Activated naive CD8-positive, alpha-beta T cell treated with anti-CD3 and anti-CD28 coated beads, Interleukin-2, amount 50 U/mL, for 24 hours (primary cell): ENCODE measurements at regions not wholly inside any gene's neighbourhood (a gene's known extent, or its start where the extent isn't known, plus 50 kb on each side); places are given as distances from the start of the nearest gene placed in this dataset.

Experiments used
- ATAC-seq: fragments of 150-1000 bp; cut with Tn5 transposase; one replicate; pipeline ENCODE4 v1.10.0; 2021
- DNase-seq: peaks from one replicate; pipeline ENCODE4 v3.0.0; 2021
- H3K27ac Mint-ChIP-seq: one replicate; pipeline ENCODE4 v1.8.0; 2021; ENCODE audit warnings: mild to moderate bottlenecking, mixed read lengths
- H3K27me3 Mint-ChIP-seq: one replicate; pipeline ENCODE4 v1.8.0; 2021; ENCODE audit warnings: mixed read lengths
- H3K36me3 Mint-ChIP-seq: one replicate; pipeline ENCODE4 v1.8.0; 2021; ENCODE audit warnings: low read depth, mixed read lengths
- H3K4me1 Mint-ChIP-seq: one replicate; pipeline ENCODE4 v1.8.0; 2021; ENCODE audit warnings: mixed read lengths
- H3K4me3 Mint-ChIP-seq: one replicate; pipeline ENCODE4 v1.8.0; 2021; ENCODE audit warnings: mild to moderate bottlenecking, moderate library complexity, mixed read lengths
- H3K9me3 Mint-ChIP-seq: one replicate; pipeline ENCODE4 v1.8.0; 2021; ENCODE audit warnings: mixed read lengths

- Mint-ChIP-seq H3K9me3 (peaks cover 11% of the 10 kb centered on the region), H3K4me1 (no peaks in the 10 kb centered on the region), H3K27me3 (no peaks in the 10 kb centered on the region), H3K36me3 (no peaks in the 10 kb centered on the region), H3K27ac (no peak overlapping the region), H3K4me3 (no peak overlapping the region)
- DNase-seq (no peak), ATAC-seq (no peak)
Observed at GRCh38 chr14:82138431-82138830, 604.8 kb upstream of the SEL1L start.

DNA sequence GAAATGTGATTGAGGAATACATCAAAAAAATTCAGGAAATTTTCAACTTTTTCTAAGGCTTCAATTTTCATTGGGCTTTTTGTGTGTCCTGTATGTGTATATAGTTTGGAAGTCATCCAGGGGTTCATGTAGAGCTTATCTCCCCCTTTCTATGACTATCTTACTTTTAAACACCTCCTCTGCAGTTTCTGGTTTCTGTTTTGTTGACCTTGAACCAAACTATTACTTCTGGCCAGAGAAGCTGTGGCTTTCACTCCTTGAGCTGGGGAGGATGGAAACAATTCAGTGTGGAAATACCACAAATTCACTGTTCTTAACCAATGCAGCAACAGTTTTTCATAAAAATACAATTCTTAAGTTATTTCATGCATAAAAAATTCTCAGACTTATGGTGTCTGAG lies 613.2 kb upstream of the SEL1L start:
- no peak for ATAC-seq
- no peak for DNase-seq
- Mint-ChIP-seq H3K4me3 (no peak overlapping the region), H3K27ac (no peak overlapping the region), H3K9me3 (peaks cover 6% of the 10 kb centered on the region), H3K27me3 (no peaks in the 10 kb centered on the region), H3K4me1 (no peaks in the 10 kb centered on the region), H3K36me3 (no peaks in the 10 kb centered on the region)

DNA sequence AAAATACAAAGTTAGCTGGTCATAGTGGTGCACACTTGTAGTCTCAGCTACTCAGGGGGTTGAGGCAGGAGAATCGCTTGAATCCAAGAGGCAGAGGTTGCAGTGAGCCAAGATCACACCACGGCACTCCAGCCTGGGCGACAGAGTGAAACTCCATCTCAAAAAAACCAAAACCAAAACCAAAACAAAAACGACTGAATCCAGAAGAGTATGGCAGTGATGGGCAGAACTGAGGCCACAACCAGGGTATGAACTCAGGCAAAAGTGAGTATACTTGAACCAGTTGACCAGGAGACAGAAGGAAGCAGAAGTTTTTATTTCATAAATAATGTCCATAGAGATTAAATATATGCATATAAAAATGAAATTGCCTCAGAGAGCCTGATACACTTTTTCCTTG lies 620.0 kb upstream of the SEL1L start:
- Mint-ChIP-seq H3K9me3 (no peaks in the 10 kb centered on the region), H3K4me3 (no peak overlapping the region), H3K27ac (no peak overlapping the region), H3K4me1 (no peaks in the 10 kb centered on the region), H3K36me3 (no peaks in the 10 kb centered on the region), H3K27me3 (no peaks in the 10 kb centered on the region)
- no peak for DNase-seq
- ATAC-seq, result no peak

DNA sequence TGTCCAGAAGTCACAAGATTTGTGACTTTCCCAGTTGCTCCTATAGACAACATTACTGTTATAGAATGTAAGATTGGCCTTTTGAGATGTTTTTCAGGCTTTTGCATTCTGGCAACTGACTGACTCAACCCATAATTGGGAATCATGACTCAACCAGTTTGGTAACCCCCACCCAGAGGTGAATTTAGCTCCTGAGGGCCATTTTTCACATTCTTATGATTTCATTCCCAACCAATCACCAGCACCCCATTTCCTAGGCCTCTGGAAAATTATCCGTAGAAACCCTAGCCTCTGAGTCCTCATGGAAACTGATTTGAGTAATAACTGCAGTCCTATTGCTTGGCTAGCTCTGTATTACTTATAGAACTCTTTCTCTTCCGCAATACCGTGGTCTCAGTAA lies 626.0 kb upstream of the SEL1L start:
- H3K27me3 Mint-ChIP-seq, result no peaks in the 10 kb centered on the region
- H3K4me1 Mint-ChIP-seq, result no peaks in the 10 kb centered on the region
- no peaks in the 10 kb centered on the region for H3K36me3 Mint-ChIP-seq
- no peak for ATAC-seq
- no peak overlapping the region for H3K4me3 Mint-ChIP-seq
- H3K27ac Mint-ChIP-seq, result no peak overlapping the region
- DNase-seq, result no peak
- peaks cover 9% of the 10 kb centered on the region for H3K9me3 Mint-ChIP-seq

GRCh38 chr14:82180139-82180538 lies 646.5 kb upstream of the SEL1L start:
- no peaks in the 10 kb centered on the region for H3K36me3 Mint-ChIP-seq
- ATAC-seq, result no peak
- no peak overlapping the region for H3K4me3 Mint-ChIP-seq

DNA sequence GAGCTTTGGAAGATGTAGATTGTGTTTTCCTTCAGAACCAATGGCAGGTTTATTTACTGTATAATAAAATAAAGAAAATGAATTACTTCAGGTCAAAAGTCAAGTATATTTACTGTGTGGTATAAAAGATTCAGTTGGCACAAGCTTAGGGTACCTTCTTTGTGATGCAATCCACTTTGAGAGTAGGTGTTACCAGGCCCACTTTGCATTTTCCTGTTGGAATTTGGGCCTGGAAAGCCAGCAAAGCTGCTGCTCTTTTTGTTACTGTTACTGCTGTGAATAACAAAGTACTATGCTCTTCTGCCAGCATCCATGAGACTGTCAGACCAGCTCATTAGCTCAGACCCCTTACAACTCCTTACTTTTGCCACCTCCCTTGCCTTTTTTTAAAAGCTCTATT lies 649.0 kb upstream of the SEL1L start:
- H3K4me1 Mint-ChIP-seq, result no peaks in the 10 kb centered on the region
- DNase-seq (no peak), ATAC-seq (no peak)
- H3K4me3 Mint-ChIP-seq, result no peak overlapping the region
- no peaks in the 10 kb centered on the region for H3K36me3 Mint-ChIP-seq
- H3K9me3 Mint-ChIP-seq, result peaks cover 5% of the 10 kb centered on the region
- no peak overlapping the region for H3K27ac Mint-ChIP-seq
- no peaks in the 10 kb centered on the region for H3K27me3 Mint-ChIP-seq

More at GRCh38 chr14:82180139-82180538, 646.5 kb upstream of the SEL1L start:
- Mint-ChIP-seq H3K9me3 (peaks cover 9% of the 10 kb centered on the region), H3K4me1 (no peaks in the 10 kb centered on the region), H3K27me3 (no peaks in the 10 kb centered on the region), H3K27ac (no peak overlapping the region)
- DNase-seq, result no peak

DNA sequence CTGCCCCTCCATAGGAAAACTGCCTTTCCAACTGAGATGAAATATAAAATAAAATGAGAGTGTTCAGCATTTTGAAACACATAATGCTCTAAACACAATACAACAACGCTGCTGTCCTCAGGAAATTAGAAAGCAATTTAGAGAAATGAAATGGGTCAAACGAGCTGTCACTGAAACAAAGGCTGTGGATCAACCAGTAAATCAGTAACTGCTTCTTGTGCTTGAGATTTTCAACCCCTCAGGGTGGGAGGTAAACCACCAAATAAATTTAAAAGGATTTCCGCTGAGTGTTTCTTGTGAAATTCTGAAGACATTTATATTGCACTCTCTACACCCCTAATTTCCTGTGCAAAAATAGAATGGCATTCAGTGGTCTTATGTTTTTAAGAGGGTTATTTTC lies 657.1 kb upstream of the SEL1L start:
- no peaks in the 10 kb centered on the region for H3K27me3 Mint-ChIP-seq
- no peaks in the 10 kb centered on the region for H3K36me3 Mint-ChIP-seq
- ATAC-seq (no peak), DNase-seq (no peak)
- no peaks in the 10 kb centered on the region for H3K4me1 Mint-ChIP-seq
- H3K9me3 Mint-ChIP-seq, result peaks cover 20% of the 10 kb centered on the region
- no peak overlapping the region for H3K27ac Mint-ChIP-seq
- H3K4me3 Mint-ChIP-seq, result no peak overlapping the region

GRCh38 chr14:82192387-82192786 lies 658.7 kb upstream of the SEL1L start:
- no peaks in the 10 kb centered on the region for H3K4me1 Mint-ChIP-seq
- peaks cover 22% of the 10 kb centered on the region for H3K9me3 Mint-ChIP-seq
- H3K4me3 Mint-ChIP-seq, result no peak overlapping the region
- no peaks in the 10 kb centered on the region for H3K27me3 Mint-ChIP-seq
- no peak for ATAC-seq
- H3K36me3 Mint-ChIP-seq, result no peaks in the 10 kb centered on the region
- H3K27ac Mint-ChIP-seq, result no peak overlapping the region
- no peak for DNase-seq

- H3K4me1 Mint-ChIP-seq, result no peaks in the 10 kb centered on the region
- no peak for ATAC-seq
- DNase-seq, result no peak
- H3K36me3 Mint-ChIP-seq, result no peaks in the 10 kb centered on the region
- no peak overlapping the region for H3K4me3 Mint-ChIP-seq
- H3K27ac Mint-ChIP-seq, result no peak overlapping the region
- peaks cover 18% of the 10 kb centered on the region for H3K9me3 Mint-ChIP-seq
- H3K27me3 Mint-ChIP-seq, result no peaks in the 10 kb centered on the region
Observed at GRCh38 chr14:82223276-82223675, 689.6 kb upstream of the SEL1L start.

- Mint-ChIP-seq H3K27me3 (no peaks in the 10 kb centered on the region), H3K36me3 (no peaks in the 10 kb centered on the region), H3K4me1 (no peaks in the 10 kb centered on the region), H3K9me3 (peaks cover 18% of the 10 kb centered on the region), H3K4me3 (no peak overlapping the region), H3K27ac (no peak overlapping the region)
- no peak for ATAC-seq
- DNase-seq, result no peak
Observed at GRCh38 chr14:82224610-82225009, 691.0 kb upstream of the SEL1L start.

DNA sequence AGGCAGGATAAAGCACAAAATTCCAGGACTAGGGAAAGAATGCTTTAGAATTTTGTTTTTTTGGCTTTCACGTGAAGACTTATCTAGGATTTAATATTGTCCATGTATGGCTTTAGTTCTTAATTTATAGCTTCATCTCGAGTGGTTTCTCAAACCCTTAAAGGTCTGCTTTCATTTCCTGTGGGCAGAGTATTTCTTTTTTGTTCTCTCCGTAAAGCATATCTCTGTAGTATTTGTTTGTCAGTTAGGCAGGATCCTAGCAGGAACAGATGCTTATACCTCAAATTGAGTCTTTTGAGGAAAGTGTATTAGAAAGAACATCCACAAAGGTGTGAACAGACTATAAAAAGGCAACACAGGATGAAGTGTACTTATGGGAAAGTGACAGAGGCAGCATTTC lies 697.1 kb upstream of the SEL1L start:
- H3K27me3 Mint-ChIP-seq, result no peaks in the 10 kb centered on the region
- ATAC-seq (no peak), DNase-seq (no peak)
- no peaks in the 10 kb centered on the region for H3K4me1 Mint-ChIP-seq
- H3K36me3 Mint-ChIP-seq, result no peaks in the 10 kb centered on the region
- peaks cover 15% of the 10 kb centered on the region for H3K9me3 Mint-ChIP-seq
- H3K4me3 Mint-ChIP-seq, result no peak overlapping the region
- H3K27ac Mint-ChIP-seq, result no peak overlapping the region

DNA sequence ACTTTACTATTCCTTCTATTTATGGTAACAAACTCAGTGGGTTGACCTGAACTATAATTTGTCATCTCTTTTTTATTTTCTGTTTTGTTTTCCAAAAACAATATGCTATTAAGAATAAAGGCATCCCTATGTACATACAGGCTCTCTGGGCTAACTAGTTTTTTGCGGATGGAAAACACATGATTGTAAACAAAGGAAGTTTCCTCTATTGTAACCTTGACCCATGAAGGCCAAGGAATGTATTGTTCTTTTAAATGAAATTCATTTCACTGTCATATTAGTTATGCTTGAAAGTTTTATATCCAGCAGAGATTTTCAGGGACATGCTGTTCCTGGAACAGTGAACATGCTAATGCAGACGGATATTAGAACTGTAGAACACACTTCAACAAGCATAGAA lies 705.0 kb upstream of the SEL1L start:
- ATAC-seq (no peak), DNase-seq (no peak)
- H3K4me3 Mint-ChIP-seq, result no peak overlapping the region
- H3K27ac Mint-ChIP-seq, result no peak overlapping the region
- no peaks in the 10 kb centered on the region for H3K27me3 Mint-ChIP-seq
- H3K4me1 Mint-ChIP-seq, result no peaks in the 10 kb centered on the region
- H3K36me3 Mint-ChIP-seq, result no peaks in the 10 kb centered on the region
- peaks cover 3% of the 10 kb centered on the region for H3K9me3 Mint-ChIP-seq

DNA sequence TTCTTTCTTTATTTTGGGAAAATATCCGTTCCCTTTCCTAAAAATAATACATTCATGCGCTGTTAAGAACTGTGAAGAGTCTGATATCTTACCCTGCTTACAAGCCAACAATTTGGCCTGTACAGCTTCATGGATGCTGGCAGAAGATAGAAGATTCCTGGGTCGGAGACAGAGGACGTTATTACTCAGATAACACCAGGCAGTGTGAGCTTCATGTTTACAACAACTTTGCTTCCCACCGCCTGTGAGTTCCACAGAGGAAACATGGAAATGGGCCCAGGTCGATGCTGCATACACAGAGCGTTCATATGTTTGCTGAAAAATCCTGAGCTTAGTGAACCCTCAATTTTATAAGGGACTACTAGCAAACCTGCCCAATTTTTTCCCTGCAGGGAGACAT lies 705.6 kb upstream of the SEL1L start:
- no peaks in the 10 kb centered on the region for H3K27me3 Mint-ChIP-seq
- no peaks in the 10 kb centered on the region for H3K36me3 Mint-ChIP-seq
- no peak overlapping the region for H3K4me3 Mint-ChIP-seq
- peaks cover 6% of the 10 kb centered on the region for H3K9me3 Mint-ChIP-seq
- H3K27ac Mint-ChIP-seq, result no peak overlapping the region
- DNase-seq, result no peak
- ATAC-seq, result no peak
- H3K4me1 Mint-ChIP-seq, result no peaks in the 10 kb centered on the region

DNA sequence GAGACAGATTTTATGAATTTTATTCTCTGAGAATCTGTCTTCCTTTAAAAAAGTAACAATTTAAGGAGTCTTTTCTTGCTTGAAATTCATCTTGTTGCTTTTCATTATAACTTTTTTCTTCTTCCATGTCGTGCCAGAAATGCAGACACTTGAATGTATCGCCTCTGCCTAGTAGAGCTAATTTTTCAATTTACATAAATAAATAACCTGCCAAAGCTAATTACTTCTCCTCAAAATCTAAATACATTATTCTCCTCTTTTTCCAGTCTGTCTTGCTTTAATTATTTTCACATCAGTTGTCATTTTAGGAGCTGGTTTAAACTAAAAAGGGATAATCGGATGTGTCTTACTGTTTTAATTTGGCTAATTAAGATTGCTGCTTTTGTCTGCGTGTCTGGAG lies 711.1 kb upstream of the SEL1L start:
- H3K9me3 Mint-ChIP-seq, result peaks cover 14% of the 10 kb centered on the region

GRCh38 chr14:82251494-82251893 lies 717.8 kb upstream of the SEL1L start:
- ATAC-seq (no peak), DNase-seq (no peak)
- H3K27me3 Mint-ChIP-seq, result no peaks in the 10 kb centered on the region
- H3K4me3 Mint-ChIP-seq, result no peak overlapping the region
- H3K9me3 Mint-ChIP-seq, result peaks cover 15% of the 10 kb centered on the region
- H3K27ac Mint-ChIP-seq, result no peak overlapping the region
- H3K36me3 Mint-ChIP-seq, result no peaks in the 10 kb centered on the region
- no peaks in the 10 kb centered on the region for H3K4me1 Mint-ChIP-seq

More for the DNA sequence above, 711.1 kb upstream of the SEL1L start:
- no peak for DNase-seq
- ATAC-seq, result no peak
- Mint-ChIP-seq H3K4me3 (no peak overlapping the region), H3K27ac (no peak overlapping the region), H3K4me1 (no peaks in the 10 kb centered on the region), H3K36me3 (no peaks in the 10 kb centered on the region), H3K27me3 (no peaks in the 10 kb centered on the region)

DNA sequence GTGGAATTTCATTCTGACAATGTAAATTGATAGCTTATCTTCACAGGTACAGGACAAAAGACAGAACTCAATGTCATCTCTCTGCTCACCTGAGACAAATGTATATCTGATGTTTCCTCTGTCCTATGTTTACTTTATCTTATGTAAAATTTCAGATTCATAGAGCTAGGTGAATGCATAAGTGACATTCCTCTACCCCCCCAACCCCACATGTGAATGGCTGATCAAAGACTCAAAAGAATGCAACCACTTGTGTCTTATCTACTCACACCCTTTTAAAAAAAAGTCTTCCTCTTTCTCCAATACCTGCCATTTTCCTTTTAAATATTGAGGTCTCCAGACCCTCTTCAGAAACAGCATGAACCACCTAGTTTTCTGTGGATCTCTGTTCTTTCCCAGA lies 736.6 kb upstream of the SEL1L start:
- no peak overlapping the region for H3K4me3 Mint-ChIP-seq
- H3K4me1 Mint-ChIP-seq, result no peaks in the 10 kb centered on the region
- no peak for ATAC-seq
- no peak for DNase-seq
- peaks cover 3% of the 10 kb centered on the region for H3K9me3 Mint-ChIP-seq
- no peak overlapping the region for H3K27ac Mint-ChIP-seq
- no peaks in the 10 kb centered on the region for H3K27me3 Mint-ChIP-seq
- no peaks in the 10 kb centered on the region for H3K36me3 Mint-ChIP-seq
